ENCODE measurements at regions not wholly inside any gene's neighbourhood (a gene's known extent, or its start where the extent isn't known, plus 50 kb on each side); places are given as distances from the start of the nearest gene placed in this dataset.

DNA sequence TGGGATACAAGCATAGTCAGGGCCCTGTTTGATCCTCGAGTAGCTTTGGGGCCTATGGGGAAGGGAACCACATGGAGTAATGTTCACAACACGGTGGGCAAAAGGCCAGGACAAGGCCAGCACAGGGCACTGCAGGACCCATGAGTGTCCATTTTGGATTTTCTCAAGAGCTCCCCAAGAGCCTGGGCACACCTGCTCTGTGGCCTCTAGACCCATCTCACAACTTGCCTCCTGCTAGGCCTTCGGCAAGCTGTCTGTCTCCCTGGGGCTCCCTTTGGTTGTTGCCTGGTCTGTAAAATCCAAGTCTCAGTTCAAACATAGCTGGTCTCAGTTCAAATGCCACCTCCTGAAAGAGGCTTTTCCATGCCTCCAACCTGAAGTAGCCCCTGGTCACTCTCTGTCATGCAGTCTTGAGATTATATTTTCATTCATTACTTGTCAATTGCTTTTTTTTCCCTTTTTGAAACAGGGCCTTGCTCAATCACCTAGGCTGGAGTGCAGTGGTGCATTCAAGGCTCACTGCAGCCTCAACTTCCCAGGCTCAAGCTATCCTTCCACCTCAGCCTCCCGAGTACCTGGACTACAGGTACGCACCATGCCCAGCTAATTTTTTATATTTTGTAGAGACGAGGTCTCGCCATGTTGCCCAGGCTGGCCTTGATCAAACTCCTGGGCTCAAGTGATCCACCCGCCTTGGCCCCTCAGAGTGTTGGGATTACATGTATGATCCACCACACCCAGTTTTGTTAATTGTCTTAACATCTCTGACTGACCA, 107.4 kb downstream of the MATN1 start:
- DNase-seq (ENCODE audit: low read depth) (no peak), FAIRE-seq (no peak)
- no peak overlapping the region for H3K4me3 Mint-ChIP-seq (ENCODE audit: unreplicated experiment)
- H4K20me1 ChIP-seq (ENCODE audit: insufficient read depth, low read length): no peaks in the 10 kb centered on the region
- TF ChIP-seq EZH2 (IDR thresholded peaks at IDR 0.05; ENCODE audit: insufficient read depth, low read length): no peak
- TF ChIP-seq, protein P1, sequence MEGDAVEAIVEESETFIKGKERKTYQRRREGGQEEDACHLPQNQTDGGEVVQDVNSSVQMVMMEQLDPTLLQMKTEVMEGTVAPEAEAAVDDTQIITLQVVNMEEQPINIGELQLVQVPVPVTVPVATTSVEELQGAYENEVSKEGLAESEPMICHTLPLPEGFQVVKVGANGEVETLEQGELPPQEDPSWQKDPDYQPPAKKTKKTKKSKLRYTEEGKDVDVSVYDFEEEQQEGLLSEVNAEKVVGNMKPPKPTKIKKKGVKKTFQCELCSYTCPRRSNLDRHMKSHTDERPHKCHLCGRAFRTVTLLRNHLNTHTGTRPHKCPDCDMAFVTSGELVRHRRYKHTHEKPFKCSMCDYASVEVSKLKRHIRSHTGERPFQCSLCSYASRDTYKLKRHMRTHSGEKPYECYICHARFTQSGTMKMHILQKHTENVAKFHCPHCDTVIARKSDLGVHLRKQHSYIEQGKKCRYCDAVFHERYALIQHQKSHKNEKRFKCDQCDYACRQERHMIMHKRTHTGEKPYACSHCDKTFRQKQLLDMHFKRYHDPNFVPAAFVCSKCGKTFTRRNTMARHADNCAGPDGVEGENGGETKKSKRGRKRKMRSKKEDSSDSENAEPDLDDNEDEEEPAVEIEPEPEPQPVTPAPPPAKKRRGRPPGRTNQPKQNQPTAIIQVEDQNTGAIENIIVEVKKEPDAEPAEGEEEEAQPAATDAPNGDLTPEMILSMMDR (IDR thresholded peaks at IDR 0.05; ENCODE audit: insufficient read depth, low read depth, low read length): no peak
- H3K9ac ChIP-seq (ENCODE audit: low read length): no peak overlapping the region
- H3K9me3 Mint-ChIP-seq (ENCODE audit: unreplicated experiment): peaks cover 3% of the 10 kb centered on the region
- no peaks in the 10 kb centered on the region for H3K4me1 ChIP-seq (ENCODE audit: insufficient read depth, low read length)
- H2AFZ ChIP-seq (ENCODE audit: low read depth, low read length): no peak overlapping the region
- H3K79me2 ChIP-seq (ENCODE audit: insufficient read depth, low read length): no peaks in the 10 kb centered on the region
- H3K4me2 ChIP-seq (ENCODE audit: low read length): no peak overlapping the region
- H3K27ac Mint-ChIP-seq (ENCODE audit: unreplicated experiment): no peak overlapping the region
- H3K4me1 Mint-ChIP-seq (ENCODE audit: low read depth, unreplicated experiment): peaks cover 7% of the 10 kb centered on the region
- H3K27me3 Mint-ChIP-seq (ENCODE audit: low read depth, unreplicated experiment): peaks cover 18% of the 10 kb centered on the region
- no peaks in the 10 kb centered on the region for H3K36me3 ChIP-seq (ENCODE audit: insufficient read depth, low read length)
- no peak overlapping the region for H3K27ac ChIP-seq (ENCODE audit: low read depth, low read length)
- H3K9me3 ChIP-seq (ENCODE audit: insufficient read depth, low read depth, low read length): no peaks in the 10 kb centered on the region
- no peaks in the 10 kb centered on the region for H3K27me3 ChIP-seq (ENCODE audit: insufficient read depth, low read length)
- no peak overlapping the region for H3K4me3 ChIP-seq (ENCODE audit: insufficient read depth, low read depth, low read length)
- H3K36me3 Mint-ChIP-seq (ENCODE audit: low read depth, unreplicated experiment): no peaks in the 10 kb centered on the region

DNA sequence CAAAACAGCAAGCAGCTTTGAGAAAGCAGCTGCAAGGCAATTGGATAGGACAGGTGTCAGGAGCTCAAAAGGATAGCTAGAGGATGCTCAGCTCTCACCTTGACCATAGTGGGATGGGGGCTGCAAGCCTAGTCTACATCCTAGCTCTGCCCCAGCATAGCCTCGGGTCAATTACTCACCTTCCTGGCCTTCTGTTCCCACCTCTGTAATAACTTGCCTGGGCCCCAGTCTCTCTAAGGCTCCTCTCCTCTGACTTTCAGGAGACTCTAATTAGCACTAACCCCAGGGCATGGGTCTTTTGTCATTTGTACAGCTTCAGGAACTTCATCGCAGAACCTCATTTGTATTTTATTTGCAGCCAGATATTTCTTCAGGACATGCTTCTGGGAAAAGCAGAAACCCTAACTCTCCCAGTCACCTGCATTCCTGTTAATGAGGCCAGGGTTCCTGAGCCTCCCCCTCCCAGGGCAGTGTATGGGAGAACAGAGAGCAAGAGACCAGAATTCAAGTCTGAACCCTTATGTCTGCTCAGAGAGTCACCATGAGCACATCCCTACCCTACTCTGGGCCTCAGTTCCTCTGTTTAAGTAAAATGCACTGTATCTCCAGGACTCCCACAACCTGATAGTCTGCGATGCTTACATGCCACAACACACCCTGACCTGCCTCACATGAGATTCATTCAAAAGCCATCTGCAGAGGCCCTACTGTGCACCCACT, 108.1 kb downstream of the MATN1 start:
- DNase-seq (ENCODE audit: low read depth): no peak

More for the DNA sequence above, 108.1 kb downstream of the MATN1 start:
- no peak overlapping the region for H2AFZ ChIP-seq (ENCODE audit: low read depth, low read length)
- H4K20me1 ChIP-seq (ENCODE audit: insufficient read depth, low read length): no peaks in the 10 kb centered on the region
- H3K4me3 ChIP-seq (ENCODE audit: insufficient read depth, low read depth, low read length): no peak overlapping the region
- H3K27me3 Mint-ChIP-seq (ENCODE audit: low read depth, unreplicated experiment): peaks cover 24% of the 10 kb centered on the region
- no peak for FAIRE-seq
- H3K9me3 Mint-ChIP-seq (ENCODE audit: unreplicated experiment): peaks cover 3% of the 10 kb centered on the region
- no peak overlapping the region for H3K9ac ChIP-seq (ENCODE audit: low read length)
- H3K36me3 Mint-ChIP-seq (ENCODE audit: low read depth, unreplicated experiment): no peaks in the 10 kb centered on the region
- H3K4me1 ChIP-seq (ENCODE audit: insufficient read depth, low read length): no peaks in the 10 kb centered on the region
- H3K27ac Mint-ChIP-seq (ENCODE audit: unreplicated experiment): no peak overlapping the region
- no peak for TF ChIP-seq EZH2 (IDR thresholded peaks at IDR 0.05; ENCODE audit: insufficient read depth, low read length)
- TF ChIP-seq, protein P1 (IDR thresholded peaks at IDR 0.05; ENCODE audit: insufficient read depth, low read depth, low read length): no peak
- no peaks in the 10 kb centered on the region for H3K27me3 ChIP-seq (ENCODE audit: insufficient read depth, low read length)
- no peaks in the 10 kb centered on the region for H3K36me3 ChIP-seq (ENCODE audit: insufficient read depth, low read length)
- H3K79me2 ChIP-seq (ENCODE audit: insufficient read depth, low read length): no peaks in the 10 kb centered on the region
- no peak overlapping the region for H3K4me3 Mint-ChIP-seq (ENCODE audit: unreplicated experiment)
- peaks cover 7% of the 10 kb centered on the region for H3K4me1 Mint-ChIP-seq (ENCODE audit: low read depth, unreplicated experiment)
- H3K4me2 ChIP-seq (ENCODE audit: low read length): no peak overlapping the region
- no peak overlapping the region for H3K27ac ChIP-seq (ENCODE audit: low read depth, low read length)
- no peaks in the 10 kb centered on the region for H3K9me3 ChIP-seq (ENCODE audit: insufficient read depth, low read depth, low read length)
